SU-DHL-6 (cell line): ENCODE measurements at regions not wholly inside any gene's neighbourhood (a gene's known extent, or its start where the extent isn't known, plus 50 kb on each side); places are given as distances from the start of the nearest gene placed in this dataset.
A peak's percentile ranks its signal among the peaks of the same experiment; 100 is the strongest.

Experiments used
- H2AFZ ChIP-seq: fragments of 200-600 bp; sonication (generic); 2 replicates; pipeline ENCODE4 v1.6.1; 2014; ENCODE audit warnings: low read depth, mild to moderate bottlenecking, moderate library complexity, mixed read lengths, antibody characterized with exemption, low read length; ENCODE audit not compliant: severe bottlenecking
- H3F3A ChIP-seq: fragments of 200-600 bp; shearing (Covaris generic); 2 replicates; pipeline ENCODE4 v1.6.0; 2016; ENCODE audit warnings: antibody characterized with exemption, mild to moderate bottlenecking; ENCODE audit not compliant: insufficient read depth
- H3K27ac ChIP-seq: fragments of 200-600 bp; sonication (generic); 2 replicates; pipeline ENCODE4 v1.5.1; 2016; ENCODE audit warnings: low read depth, mild to moderate bottlenecking, low read length, moderate library complexity, mixed read lengths
- H3K27me3 ChIP-seq: fragments of 200-600 bp; sonication (generic), shearing (Covaris generic); 2 replicates; pipeline ENCODE4 v1.6.0; 2014; ENCODE audit warnings: mild to moderate bottlenecking, low read length
- H3K36me3 ChIP-seq: fragments of 200-600 bp; sonication (generic); 2 replicates; pipeline ENCODE4 v1.6.1; 2014; ENCODE audit warnings: mild to moderate bottlenecking, low read length, mixed read lengths
- H3K4me2 ChIP-seq: fragments of 300-600, 200-600 bp; shearing (Covaris generic), sonication (generic); 2 replicates; pipeline ENCODE4 v1.6.0; 2014; ENCODE audit warnings: low read length, low read depth, mild to moderate bottlenecking; ENCODE audit not compliant: poor library complexity, severe bottlenecking
- H3K4me3 ChIP-seq: fragments of 200-600 bp; sonication (generic); 2 replicates; pipeline ENCODE4 v1.5.1; 2014; ENCODE audit warnings: antibody characterized with exemption, low read length, mild to moderate bottlenecking, mixed read lengths; ENCODE audit not compliant: insufficient read depth, poor library complexity, severe bottlenecking
- H3K79me2 ChIP-seq: fragments of 200-600 bp; sonication (generic); 2 replicates; pipeline ENCODE4 v1.6.1; 2014; ENCODE audit warnings: mild to moderate bottlenecking, low read length, moderate library complexity; ENCODE audit not compliant: insufficient read depth
- H3K9ac ChIP-seq: fragments of 200-600 bp; sonication (generic); 2 replicates; pipeline ENCODE4 v1.7.0; 2014; ENCODE audit warnings: mild to moderate bottlenecking, low read length
- H3K9me2 ChIP-seq: fragments of 200-600 bp; sonication (generic); replicated peaks from 2 replicates; pipeline ENCODE4 v1.6.1; 2014; ENCODE audit warnings: low read length; ENCODE audit not compliant: insufficient read depth
- H3K9me3 ChIP-seq: fragments of 200-600 bp; sonication (generic); 2 replicates; pipeline ENCODE4 v1.6.1; 2014; ENCODE audit warnings: low read length, mixed read lengths; ENCODE audit not compliant: insufficient read depth
- H4K20me1 ChIP-seq: fragments of 200-600 bp; sonication (generic); 2 replicates; pipeline ENCODE4 v1.6.1; 2014; ENCODE audit warnings: low read depth, mild to moderate bottlenecking, antibody characterized with exemption, low read length, moderate library complexity, mixed read lengths
- EZH2phosphoT487 ChIP-seq: fragments of 200-600 bp; sonication (generic), shearing (Covaris generic); conservative IDR thresholded peaks from 2 replicates; pipeline ENCODE4 v1.6.1; 2018; ENCODE audit warnings: mild to moderate bottlenecking, antibody characterized with exemption, low read length, moderate library complexity, mixed read lengths
- TF ChIP-seq, protein P1 (sequence below): fragments of 200-600 bp; sonication (generic); IDR thresholded peaks from one replicate; pipeline ENCODE4 v1.5.1; 2017; ENCODE audit warnings: antibody characterized with exemption, mild to moderate bottlenecking, low read length, moderate library complexity; ENCODE audit not compliant: insufficient read depth, poor library complexity, severe bottlenecking

DNA sequence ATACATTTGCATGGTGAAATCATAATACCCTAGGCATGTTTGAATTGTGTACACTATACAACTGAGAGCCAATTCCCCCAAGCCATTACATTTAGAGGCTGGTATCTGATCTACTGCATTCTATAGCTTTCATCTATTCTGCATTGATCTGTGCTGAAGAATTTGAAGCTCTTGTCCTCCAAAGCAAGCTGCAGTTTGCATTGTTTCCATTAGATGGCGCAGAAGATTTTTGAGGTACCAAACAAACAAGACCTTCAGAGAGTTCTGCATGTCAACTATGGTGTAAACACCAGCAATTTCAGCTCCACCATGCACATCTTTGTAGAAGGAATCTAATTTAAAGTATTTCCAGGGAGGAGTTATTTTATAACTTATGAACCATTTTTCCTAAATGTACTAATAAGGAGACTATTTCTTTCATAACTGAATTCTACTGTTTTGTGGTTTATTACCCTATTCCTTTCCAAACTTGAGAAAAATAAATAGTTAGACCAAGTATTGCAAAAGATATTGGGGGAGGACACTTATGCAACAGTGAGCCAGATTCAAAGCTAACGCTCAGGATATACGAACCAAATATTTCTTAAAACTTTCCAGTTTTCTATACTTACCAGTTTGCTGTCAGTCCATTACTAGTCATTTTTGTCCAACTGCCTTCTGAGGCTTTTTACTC lies 761.8 kb upstream of the ACVR2A start:
- no peaks in the 10 kb centered on the region for H3K9me2 ChIP-seq
- H3K4me2 ChIP-seq: no peak overlapping the region
- H3K9me3 ChIP-seq: no peaks in the 10 kb centered on the region
- no peaks in the 10 kb centered on the region for H3F3A ChIP-seq
- no peak for TF ChIP-seq EZH2phosphoT487
- TF ChIP-seq, protein P1, sequence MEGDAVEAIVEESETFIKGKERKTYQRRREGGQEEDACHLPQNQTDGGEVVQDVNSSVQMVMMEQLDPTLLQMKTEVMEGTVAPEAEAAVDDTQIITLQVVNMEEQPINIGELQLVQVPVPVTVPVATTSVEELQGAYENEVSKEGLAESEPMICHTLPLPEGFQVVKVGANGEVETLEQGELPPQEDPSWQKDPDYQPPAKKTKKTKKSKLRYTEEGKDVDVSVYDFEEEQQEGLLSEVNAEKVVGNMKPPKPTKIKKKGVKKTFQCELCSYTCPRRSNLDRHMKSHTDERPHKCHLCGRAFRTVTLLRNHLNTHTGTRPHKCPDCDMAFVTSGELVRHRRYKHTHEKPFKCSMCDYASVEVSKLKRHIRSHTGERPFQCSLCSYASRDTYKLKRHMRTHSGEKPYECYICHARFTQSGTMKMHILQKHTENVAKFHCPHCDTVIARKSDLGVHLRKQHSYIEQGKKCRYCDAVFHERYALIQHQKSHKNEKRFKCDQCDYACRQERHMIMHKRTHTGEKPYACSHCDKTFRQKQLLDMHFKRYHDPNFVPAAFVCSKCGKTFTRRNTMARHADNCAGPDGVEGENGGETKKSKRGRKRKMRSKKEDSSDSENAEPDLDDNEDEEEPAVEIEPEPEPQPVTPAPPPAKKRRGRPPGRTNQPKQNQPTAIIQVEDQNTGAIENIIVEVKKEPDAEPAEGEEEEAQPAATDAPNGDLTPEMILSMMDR: peak; percentile 56
- H3K4me3 ChIP-seq: no peak overlapping the region
- no peak overlapping the region for H3K9ac ChIP-seq
- no peaks in the 10 kb centered on the region for H3K79me2 ChIP-seq
- H3K36me3 ChIP-seq: no peaks in the 10 kb centered on the region
- H4K20me1 ChIP-seq: no peaks in the 10 kb centered on the region
- H3K27ac ChIP-seq: no peak overlapping the region
- H3K27me3 ChIP-seq: no peaks in the 10 kb centered on the region
- no peak overlapping the region for H2AFZ ChIP-seq

DNA sequence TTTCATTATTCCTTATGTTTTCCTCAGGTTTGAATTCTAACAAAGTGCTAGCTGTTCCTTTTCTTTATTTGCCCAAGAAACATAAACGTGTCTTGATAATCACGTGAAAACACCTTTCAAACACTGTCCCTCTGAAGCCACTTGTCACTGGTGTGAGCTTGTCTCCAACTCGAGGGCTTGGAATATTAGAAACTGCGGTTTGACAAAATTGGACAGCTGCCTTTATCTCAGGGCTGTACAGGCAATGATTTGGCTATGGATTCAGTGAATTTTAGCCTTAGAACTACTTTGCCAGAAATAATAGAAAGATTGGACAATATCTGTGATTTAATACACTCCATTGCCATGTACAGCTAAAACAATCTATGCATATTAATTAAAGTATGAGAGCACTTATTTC lies 763.0 kb upstream of the ACVR2A start:
- Histone ChIP-seq H2AFZ (no peak overlapping the region), H3K9ac (no peak overlapping the region), H3K79me2 (no peaks in the 10 kb centered on the region), H3K27ac (no peak overlapping the region), H3K36me3 (no peaks in the 10 kb centered on the region), H3K4me3 (no peak overlapping the region), H3K27me3 (no peaks in the 10 kb centered on the region), H3K4me2 (no peak overlapping the region), H3K9me2 (no peaks in the 10 kb centered on the region), H3F3A (no peaks in the 10 kb centered on the region), H4K20me1 (no peaks in the 10 kb centered on the region), H3K9me3 (no peaks in the 10 kb centered on the region)
- TF ChIP-seq EZH2phosphoT487: no peak
- TF ChIP-seq, protein P1: no peak

DNA sequence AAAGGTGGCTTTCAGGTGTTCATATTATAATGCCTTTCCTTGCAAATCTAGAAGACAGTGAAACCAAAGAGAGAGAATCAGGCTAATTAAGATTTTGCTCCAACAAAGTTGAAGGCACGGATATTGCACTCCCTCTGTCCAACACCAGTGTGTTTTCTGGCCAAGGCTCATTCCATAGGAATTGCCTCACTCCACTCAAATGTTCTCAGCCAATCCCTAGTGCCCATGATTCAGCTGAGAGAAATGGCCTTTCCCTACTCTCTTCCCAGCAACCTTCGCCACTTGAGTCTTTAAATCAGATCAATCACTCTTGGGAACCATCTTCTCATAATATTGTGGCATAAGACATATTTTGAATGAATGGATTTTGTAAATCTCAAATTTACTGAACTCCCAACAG lies 768.2 kb upstream of the ACVR2A start:
- H3K36me3 ChIP-seq: no peaks in the 10 kb centered on the region
- H4K20me1 ChIP-seq: no peaks in the 10 kb centered on the region
- no peak overlapping the region for H3K4me3 ChIP-seq
- H3F3A ChIP-seq: no peaks in the 10 kb centered on the region
- H2AFZ ChIP-seq: no peak overlapping the region
- TF ChIP-seq, protein P1: no peak
- TF ChIP-seq EZH2phosphoT487: no peak
- H3K9ac ChIP-seq: no peak overlapping the region
- no peaks in the 10 kb centered on the region for H3K79me2 ChIP-seq
- H3K9me2 ChIP-seq: no peaks in the 10 kb centered on the region
- H3K4me2 ChIP-seq: no peak overlapping the region
- H3K27me3 ChIP-seq: no peaks in the 10 kb centered on the region
- no peaks in the 10 kb centered on the region for H3K9me3 ChIP-seq
- H3K27ac ChIP-seq: no peak overlapping the region
